Esophagus muscularis mucosa (tissue), 4 donors: ENCODE measurements at regions not wholly inside any gene's neighbourhood (a gene's known extent, or its start where the extent isn't known, plus 50 kb on each side); places are given as distances from the start of the nearest gene placed in this dataset.
A peak's percentile ranks its signal among the peaks of the same experiment; 100 is the strongest.

Experiments
- DNase-seq: peaks from one replicate; pipeline ENCODE4 v3.0.0-alpha.2; 2017; ENCODE audit errors: extremely low spot score
- H3K27ac ChIP-seq, 4 donors: fragments of 200-600 bp; sonication (generic); replicated peaks in 1 of 4; 1 replicate in 3 of 4; 2 replicates in 1 of 4; pipeline ENCODE4 v1.5.1; 2016 to 2019; ENCODE audit warnings: mild to moderate bottlenecking in 1 of 4
- H3K27me3 ChIP-seq, 4 donors: fragments of 200-600 bp; sonication (generic); one replicate each; pipeline versions ENCODE4 v1.5.1 to v1.6.0; 2016 to 2019
- H3K36me3 ChIP-seq, 4 donors: fragments of 200-600 bp; sonication (generic); one replicate each; pipeline ENCODE4 v1.5.1; 2016 to 2019
- H3K4me1 ChIP-seq, 4 donors: fragments of 200-600 bp; sonication (generic); one replicate each; pipeline ENCODE4 v1.5.1; 2016 to 2019
- H3K4me3 ChIP-seq, 4 donors: fragments of 200-600 bp; sonication (generic); 1 replicate in 2 of 4; 2 replicates in 2 of 4; pipeline ENCODE4 v1.5.1; 2016 to 2019; ENCODE audit warnings: mild to moderate bottlenecking in 4 of 4, moderate library complexity in 1 of 4
- H3K9me3 ChIP-seq, 4 donors: fragments of 200-600 bp; sonication (generic); 1 replicate in 3 of 4; 2 replicates in 1 of 4; pipeline ENCODE4 v1.5.1; 2016 to 2019
- CTCF ChIP-seq, 3 experiments: fragments of 200-600 bp in 2 of 3; fragments of 450-650 bp in 1 of 3; sonication (generic) in 2 of 3; IDR thresholded peaks; one replicate each; pipeline ENCODE4 v1.5.1; 2017 to 2019; ENCODE audit warnings: antibody characterized with exemption in 3 of 3, mild to moderate bottlenecking in 2 of 3, moderate library complexity in 1 of 3
- EP300 ChIP-seq: sonication (generic); formaldehyde crosslinking; IDR thresholded peaks from one replicate; pipeline ENCODE4 v1.6.1; 2017; ENCODE audit warnings: antibody characterized with exemption
- POLR2A ChIP-seq: fragments of 450-650 bp; IDR thresholded peaks from one replicate; pipeline ENCODE4 v1.6.1; 2017; ENCODE audit warnings: antibody characterized with exemption, moderate library complexity, mild to moderate bottlenecking, low read depth
- POLR2AphosphoS5 ChIP-seq, 2 donors: sonication (generic); formaldehyde crosslinking; IDR thresholded peaks; one replicate each; pipeline ENCODE4 v1.6.1; 2017; ENCODE audit warnings: antibody characterized with exemption in 2 of 2
- WGBS: methylation state at CpG from one replicate; pipeline ENCODE4 v1.1.5; 2018; 5-methylcytosine and 5-hydroxymethylcytosine counted together
- intact Hi-C: fragments of 100-400 bp; cut with DNase I; formaldehyde crosslinking; loops from one replicate; pipeline ENCODE4 v1.15.1; 2023

GRCh38 chr4:18593297-18594002 lies 571.9 kb upstream of the LCORL start:
- Histone ChIP-seq H3K36me3 (no peaks in the 10 kb centered on the region), H3K9me3 (no peaks in the 10 kb centered on the region), H3K4me1 (peaks cover 0 to 5% (median 0%) of the 10 kb centered on the region in 4 donors), H3K4me3 (no peak overlapping the region), H3K27ac (no peak overlapping the region), H3K27me3 (peaks cover 0 to 8% (median 0%) of the 10 kb centered on the region in 4 donors)
- TF ChIP-seq CTCF (IDR thresholded peaks at IDR 0.05), result peak; percentile 61 to 84 (median 76)
- TF ChIP-seq POLR2AphosphoS5 (IDR thresholded peaks at IDR 0.05), result no peak
- no peak for TF ChIP-seq EP300
- TF ChIP-seq POLR2A, result no peak
- WGBS, result 6% methylated on average over 12 of the region's 12 CpGs
- no peak for DNase-seq
- intact Hi-C loops, result loop anchor here (1.0 to 5.0 kb wide), 2 partner anchors 776 to 1046 kb away; no protein-coding TSS in a partner anchor

GRCh38 chr4:18582841-18583240 lies 561.3 kb upstream of the LCORL start:
- TF ChIP-seq EP300 (no peak), CTCF (IDR thresholded peaks at IDR 0.05) (no peak), POLR2A (no peak), POLR2AphosphoS5 (IDR thresholded peaks at IDR 0.05) (no peak)
- intact Hi-C loops, result no loop called here
- Histone ChIP-seq H3K36me3 (no peaks in the 10 kb centered on the region), H3K4me1 (no peaks in the 10 kb centered on the region), H3K27ac (no peak overlapping the region), H3K4me3 (no peak overlapping the region), H3K9me3 (no peaks in the 10 kb centered on the region), H3K27me3 (peaks cover 0 to 4% (median 0%) of the 10 kb centered on the region in 4 donors)
- 54% methylated on average over 1 of the region's 1 CpG for WGBS
- no peak for DNase-seq

GRCh38 chr4:18578307-18578706 lies 556.8 kb upstream of the LCORL start:
- intact Hi-C loops, result no loop called here
- Histone ChIP-seq H3K4me1 (no peaks in the 10 kb centered on the region), H3K27ac (no peak overlapping the region), H3K9me3 (no peaks in the 10 kb centered on the region), H3K4me3 (no peak overlapping the region), H3K36me3 (no peaks in the 10 kb centered on the region), H3K27me3 (peaks cover 0 to 4% (median 0%) of the 10 kb centered on the region in 4 donors)
- 67% methylated on average over 4 of the region's 4 CpGs for WGBS
- no peak for DNase-seq
- TF ChIP-seq POLR2A (no peak), CTCF (IDR thresholded peaks at IDR 0.05) (no peak), POLR2AphosphoS5 (IDR thresholded peaks at IDR 0.05) (no peak), EP300 (no peak)

- H3K27me3 ChIP-seq, result no peaks in the 10 kb centered on the region
- no peak for TF ChIP-seq POLR2A
- H3K36me3 ChIP-seq, result no peaks in the 10 kb centered on the region
- DNase-seq, result no peak
- WGBS, result 63% methylated on average over 1 of the region's 1 CpG
- H3K27ac ChIP-seq, result no peak overlapping the region
- intact Hi-C loops, result no loop called here
- H3K4me3 ChIP-seq, result no peak overlapping the region
- H3K4me1 ChIP-seq, result no peaks in the 10 kb centered on the region
- no peaks in the 10 kb centered on the region for H3K9me3 ChIP-seq
Observed at GRCh38 chr4:18572481-18572880, 550.9 kb upstream of the LCORL start.

GRCh38 chr4:18571301-18571761 lies 549.8 kb upstream of the LCORL start:
- Histone ChIP-seq H3K4me3 (no peak overlapping the region), H3K27ac (no peak overlapping the region), H3K27me3 (no peaks in the 10 kb centered on the region), H3K4me1 (no peaks in the 10 kb centered on the region), H3K9me3 (no peaks in the 10 kb centered on the region), H3K36me3 (no peaks in the 10 kb centered on the region)
- 45% methylated on average over 2 of the region's 2 CpGs for WGBS
- TF ChIP-seq POLR2AphosphoS5 (IDR thresholded peaks at IDR 0.05) (no peak), EP300 (no peak), POLR2A (no peak), CTCF (IDR thresholded peaks at IDR 0.05) (no peak)
- DNase-seq, result no peak
- intact Hi-C loops, result no loop called here
